SK-N-SH (cell line): ENCODE measurements at regions not wholly inside any gene's neighbourhood (a gene's known extent, or its start where the extent isn't known, plus 50 kb on each side); places are given as distances from the start of the nearest gene placed in this dataset.
"Not testable (repeated sequence)": the region's sequence is repeated elsewhere in the genome, so short reads cannot be mapped to it uniquely, and the experiment has no call there.

Experiments used
- CTCF ChIP-seq: fragments of 200-600 bp; sonication (generic); IDR thresholded peaks from 2 replicates; pipeline ENCODE4 v1.6.1; 2017; ENCODE audit warnings: antibody characterized with exemption, mild to moderate bottlenecking, moderate library complexity
- EP300 ChIP-seq, 2 experiments: IDR thresholded peaks; 2 replicates each; pipeline versions ENCODE4 v1.4.0 to v1.6.1; 2012; ENCODE audit warnings: borderline replicate concordance in 1 of 2, low read depth in 1 of 2, low read length in 1 of 2
- FOXJ3 ChIP-seq: sonication (generic); formaldehyde crosslinking; IDR thresholded peaks from 2 replicates; pipeline ENCODE4 v1.5.1; 2020; ENCODE audit warnings: mild to moderate bottlenecking, missing genetic modification reagents
- GABPA ChIP-seq: IDR thresholded peaks from 2 replicates; pipeline ENCODE4 v1.4.0; 2012; ENCODE audit warnings: low read depth, mild to moderate bottlenecking
- POLR2AphosphoS5 ChIP-seq: IDR thresholded peaks from 2 replicates; pipeline ENCODE4 v1.6.1; 2012; ENCODE audit warnings: low read depth, low read length
- REST ChIP-seq: IDR thresholded peaks from 2 replicates; pipeline ENCODE4 v1.6.1; 2012; ENCODE audit warnings: mild to moderate bottlenecking, low read depth, low read length, moderate library complexity
- TCF12 ChIP-seq: IDR thresholded peaks from 2 replicates; pipeline ENCODE4 v1.4.0; 2012

GRCh38 chr21:31511999-31512398 is 147.5 kb upstream of the SOD1 start:
- TF ChIP-seq CTCF; GABPA; FOXJ3; EP300 (IDR thresholded peaks at IDR 0.05; ENCODE audit: borderline replicate concordance in 1 of 2, low read depth in 1 of 2, low read length in 1 of 2); REST; POLR2AphosphoS5; TCF12: not testable (repeated sequence)
